ENCODE measurements at regions not wholly inside any gene's neighbourhood (a gene's known extent, or its start where the extent isn't known, plus 50 kb on each side); places are given as distances from the start of the nearest gene placed in this dataset.

DNA sequence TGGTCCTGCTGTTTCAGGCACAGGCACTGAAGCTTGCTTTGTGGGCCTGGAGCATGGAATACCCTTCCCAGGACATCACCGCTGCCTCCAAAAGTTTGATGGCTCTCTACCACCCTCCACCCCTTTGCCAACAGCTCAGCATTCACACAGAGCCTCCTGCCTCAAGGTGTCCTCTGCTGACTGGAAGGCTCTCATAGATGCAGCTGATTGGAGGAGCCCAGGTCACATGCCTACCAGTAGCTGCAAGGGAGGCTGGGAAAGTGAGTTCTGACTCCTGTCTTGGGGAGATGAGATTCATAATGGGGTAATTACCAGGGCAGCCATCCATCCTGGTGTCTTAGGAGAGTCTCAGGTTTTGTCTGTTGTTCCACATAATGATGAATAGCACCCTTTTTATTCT lies 124.8 kb upstream of the GRIK3 start:
- peak; percentile 27 for DNase-seq (ENCODE audit: low read depth, low spot score)
- no peak overlapping the region for H3K9ac ChIP-seq (ENCODE audit: low read length)
- H3K27me3 ChIP-seq (ENCODE audit: insufficient read depth, low read length) = peaks cover 35% of the 10 kb centered on the region
- H3K27ac ChIP-seq (ENCODE audit: low read depth, low read length) = no peak overlapping the region
- TF ChIP-seq SP1 (IDR thresholded peaks at IDR 0.05; ENCODE audit: low read depth) (0 out of 2 replicates have a peak, but pooled peaks have one; percentile 29), ZFX (IDR thresholded peaks at IDR 0.05) (no peak), POLR2A (IDR thresholded peaks at IDR 0.05; ENCODE audit: borderline replicate concordance, extremely low read depth, insufficient read depth, insufficient read length) (no peak)
- TF ChIP-seq, protein P1, sequence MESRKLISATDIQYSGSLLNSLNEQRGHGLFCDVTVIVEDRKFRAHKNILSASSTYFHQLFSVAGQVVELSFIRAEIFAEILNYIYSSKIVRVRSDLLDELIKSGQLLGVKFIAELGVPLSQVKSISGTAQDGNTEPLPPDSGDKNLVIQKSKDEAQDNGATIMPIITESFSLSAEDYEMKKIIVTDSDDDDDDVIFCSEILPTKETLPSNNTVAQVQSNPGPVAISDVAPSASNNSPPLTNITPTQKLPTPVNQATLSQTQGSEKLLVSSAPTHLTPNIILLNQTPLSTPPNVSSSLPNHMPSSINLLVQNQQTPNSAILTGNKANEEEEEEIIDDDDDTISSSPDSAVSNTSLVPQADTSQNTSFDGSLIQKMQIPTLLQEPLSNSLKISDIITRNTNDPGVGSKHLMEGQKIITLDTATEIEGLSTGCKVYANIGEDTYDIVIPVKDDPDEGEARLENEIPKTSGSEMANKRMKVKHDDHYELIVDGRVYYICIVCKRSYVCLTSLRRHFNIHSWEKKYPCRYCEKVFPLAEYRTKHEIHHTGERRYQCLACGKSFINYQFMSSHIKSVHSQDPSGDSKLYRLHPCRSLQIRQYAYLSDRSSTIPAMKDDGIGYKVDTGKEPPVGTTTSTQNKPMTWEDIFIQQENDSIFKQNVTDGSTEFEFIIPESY (IDR thresholded peaks at IDR 0.05; ENCODE audit: extremely low read depth, insufficient replicate concordance, low read length) = no peak
- peak; percentile 73 for ATAC-seq
- intact Hi-C loops (cut with micrococcal nuclease) = no loop called here
- H3K4me1 ChIP-seq (ENCODE audit: control insufficient read depth in 1 of 2, insufficient read depth in 2 of 2, low read length in 2 of 2) = no peaks in the 10 kb centered on the region
- H3K4me3 ChIP-seq (replicated peaks in 1 of 2; ENCODE audit: low read depth in 1 of 2, low read length in 2 of 2) = no peak overlapping the region
- POLR2A ChIA-PET = no interaction called here
- H3K79me2 ChIP-seq (ENCODE audit: insufficient read depth, low read length) = no peaks in the 10 kb centered on the region
- H3K9me3 ChIP-seq (ENCODE audit: control insufficient read depth in 1 of 2, insufficient read depth in 1 of 2, low read depth in 1 of 2, low read length in 2 of 2) = peaks cover 0 to 4% of the 10 kb centered on the region in 2 experiments; a peak in 1 of 4 replicates
- no peak overlapping the region for H2AFZ ChIP-seq (ENCODE audit: low read depth, low read length, poor library complexity, severe bottlenecking)
- no peaks in the 10 kb centered on the region for H3K36me3 ChIP-seq (ENCODE audit: control insufficient read depth in 1 of 2, insufficient read depth in 2 of 2, low read length in 2 of 2)
- CTCF ChIA-PET = no interaction called here
- RAD21 ChIA-PET (ENCODE audit: low non-redundant PET in 1 of 2, low total read pairs in 2 of 2, uncharacterized antibody in 2 of 2, unreplicated experiment in 2 of 2) = no interaction called here
- no TSS peak for BruUV-seq (replicated peaks)
- H3K9me2 ChIP-seq (ENCODE audit: insufficient read depth) = no peaks in the 10 kb centered on the region
- no peaks in the 10 kb centered on the region for H4K20me1 ChIP-seq (ENCODE audit: insufficient read depth)
- H3K4me2 ChIP-seq (ENCODE audit: low read length) = no peak overlapping the region

DNA sequence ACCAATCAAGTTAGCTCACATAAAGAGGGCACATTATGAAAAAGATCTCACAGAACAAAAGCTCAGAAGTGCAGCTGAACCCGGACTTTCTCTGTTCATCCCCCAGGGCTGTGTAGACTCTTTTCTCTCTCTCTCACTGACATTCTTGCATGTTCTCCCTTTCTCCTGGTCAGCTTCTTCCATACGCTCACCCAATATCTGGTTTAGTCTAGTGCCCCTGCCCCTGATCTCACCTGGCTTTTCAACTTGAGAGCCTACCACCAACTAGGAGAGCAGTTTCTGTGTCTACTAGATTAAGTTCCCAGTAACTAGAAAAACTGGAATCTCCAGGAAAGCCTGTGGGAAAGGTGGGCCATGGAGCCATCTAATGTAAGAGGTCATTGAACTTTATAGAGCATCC lies 126.9 kb upstream of the GRIK3 start:
- no peak overlapping the region for H3K27ac ChIP-seq (ENCODE audit: low read depth, low read length)
- no peak overlapping the region for H3K9ac ChIP-seq (ENCODE audit: low read length)
- ATAC-seq (no peak), DNase-seq (ENCODE audit: low read depth, low spot score) (no peak)
- H4K20me1 ChIP-seq (ENCODE audit: insufficient read depth) = no peaks in the 10 kb centered on the region
- no peaks in the 10 kb centered on the region for H3K36me3 ChIP-seq (ENCODE audit: control insufficient read depth in 1 of 2, insufficient read depth in 2 of 2, low read length in 2 of 2)
- H3K9me3 ChIP-seq (ENCODE audit: control insufficient read depth in 1 of 2, insufficient read depth in 1 of 2, low read depth in 1 of 2, low read length in 2 of 2) = peaks cover 0 to 4% of the 10 kb centered on the region in 2 experiments; a peak in 1 of 4 replicates
- no TSS peak for BruUV-seq (replicated peaks)
- no peak overlapping the region for H2AFZ ChIP-seq (ENCODE audit: low read depth, low read length, poor library complexity, severe bottlenecking)
- H3K4me2 ChIP-seq (ENCODE audit: low read length) = no peak overlapping the region
- intact Hi-C loops (cut with micrococcal nuclease) = no loop called here
- H3K79me2 ChIP-seq (ENCODE audit: insufficient read depth, low read length) = no peaks in the 10 kb centered on the region
- TF ChIP-seq RAD21 (IDR thresholded peaks at IDR 0.05; ENCODE audit: low read depth) = no peak
- TF ChIP-seq, protein P2, sequence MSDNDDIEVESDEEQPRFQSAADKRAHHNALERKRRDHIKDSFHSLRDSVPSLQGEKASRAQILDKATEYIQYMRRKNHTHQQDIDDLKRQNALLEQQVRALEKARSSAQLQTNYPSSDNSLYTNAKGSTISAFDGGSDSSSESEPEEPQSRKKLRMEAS (IDR thresholded peaks at IDR 0.05) = no peak
- TF ChIP-seq, protein P3, sequence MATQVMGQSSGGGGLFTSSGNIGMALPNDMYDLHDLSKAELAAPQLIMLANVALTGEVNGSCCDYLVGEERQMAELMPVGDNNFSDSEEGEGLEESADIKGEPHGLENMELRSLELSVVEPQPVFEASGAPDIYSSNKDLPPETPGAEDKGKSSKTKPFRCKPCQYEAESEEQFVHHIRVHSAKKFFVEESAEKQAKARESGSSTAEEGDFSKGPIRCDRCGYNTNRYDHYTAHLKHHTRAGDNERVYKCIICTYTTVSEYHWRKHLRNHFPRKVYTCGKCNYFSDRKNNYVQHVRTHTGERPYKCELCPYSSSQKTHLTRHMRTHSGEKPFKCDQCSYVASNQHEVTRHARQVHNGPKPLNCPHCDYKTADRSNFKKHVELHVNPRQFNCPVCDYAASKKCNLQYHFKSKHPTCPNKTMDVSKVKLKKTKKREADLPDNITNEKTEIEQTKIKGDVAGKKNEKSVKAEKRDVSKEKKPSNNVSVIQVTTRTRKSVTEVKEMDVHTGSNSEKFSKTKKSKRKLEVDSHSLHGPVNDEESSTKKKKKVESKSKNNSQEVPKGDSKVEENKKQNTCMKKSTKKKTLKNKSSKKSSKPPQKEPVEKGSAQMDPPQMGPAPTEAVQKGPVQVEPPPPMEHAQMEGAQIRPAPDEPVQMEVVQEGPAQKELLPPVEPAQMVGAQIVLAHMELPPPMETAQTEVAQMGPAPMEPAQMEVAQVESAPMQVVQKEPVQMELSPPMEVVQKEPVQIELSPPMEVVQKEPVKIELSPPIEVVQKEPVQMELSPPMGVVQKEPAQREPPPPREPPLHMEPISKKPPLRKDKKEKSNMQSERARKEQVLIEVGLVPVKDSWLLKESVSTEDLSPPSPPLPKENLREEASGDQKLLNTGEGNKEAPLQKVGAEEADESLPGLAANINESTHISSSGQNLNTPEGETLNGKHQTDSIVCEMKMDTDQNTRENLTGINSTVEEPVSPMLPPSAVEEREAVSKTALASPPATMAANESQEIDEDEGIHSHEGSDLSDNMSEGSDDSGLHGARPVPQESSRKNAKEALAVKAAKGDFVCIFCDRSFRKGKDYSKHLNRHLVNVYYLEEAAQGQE (IDR thresholded peaks at IDR 0.05; ENCODE audit: low read depth) = no peak
- TF ChIP-seq EGR1 (IDR thresholded peaks at IDR 0.05; ENCODE audit: low read depth) = no peak
- TF ChIP-seq SP1 (IDR thresholded peaks at IDR 0.05; ENCODE audit: low read depth) = no peak
- TF ChIP-seq EZH2phosphoT487 (IDR thresholded peaks at IDR 0.05; ENCODE audit: borderline replicate concordance) = no peak
- H3K9me2 ChIP-seq (ENCODE audit: insufficient read depth) = no peaks in the 10 kb centered on the region
- H3K4me3 ChIP-seq (replicated peaks in 1 of 2; ENCODE audit: low read depth in 1 of 2, low read length in 2 of 2) = no peak overlapping the region
- RAD21 ChIA-PET (ENCODE audit: low non-redundant PET in 1 of 2, low total read pairs in 2 of 2, uncharacterized antibody in 2 of 2, unreplicated experiment in 2 of 2) = no interaction called here
- H3K4me1 ChIP-seq (ENCODE audit: control insufficient read depth in 1 of 2, insufficient read depth in 2 of 2, low read length in 2 of 2) = no peaks in the 10 kb centered on the region
- POLR2A ChIA-PET = no interaction called here
- CTCF ChIA-PET = no interaction called here
- peaks cover 22% of the 10 kb centered on the region for H3K27me3 ChIP-seq (ENCODE audit: insufficient read depth, low read length)

Data from HCT116 (cell line).